ENCODE measurements at regions not wholly inside any gene's neighbourhood (a gene's known extent, or its start where the extent isn't known, plus 50 kb on each side); places are given as distances from the start of the nearest gene placed in this dataset.

DNA sequence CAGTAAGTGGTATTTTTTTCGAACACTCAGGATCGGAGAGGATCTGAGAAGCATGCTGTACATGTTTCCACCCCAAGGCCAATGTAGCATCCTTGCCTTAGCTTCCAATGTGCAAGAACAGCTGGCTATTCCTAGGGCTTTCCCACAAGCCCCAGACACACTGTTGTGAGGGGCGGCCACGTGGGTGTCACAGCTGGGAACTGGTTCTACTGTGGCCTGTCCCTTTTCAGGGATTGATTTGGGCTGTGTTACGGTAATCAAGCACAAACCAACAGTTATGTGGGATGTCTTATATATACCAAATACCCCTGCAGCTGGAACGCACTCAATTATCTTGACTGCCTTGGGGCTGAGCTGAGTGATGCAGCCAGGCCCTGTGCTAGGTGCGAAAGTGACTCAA, 116.3 kb upstream of the CXCR4 start:
- H3K9me3 ChIP-seq (ENCODE audit: control insufficient read depth in 1 of 2, insufficient read depth in 1 of 2, low read length in 2 of 2), result no peaks in the 10 kb centered on the region
- peaks cover 0 to 2% of the 10 kb centered on the region in 2 experiments for H3K27me3 ChIP-seq (ENCODE audit: control insufficient read depth in 1 of 2, insufficient read depth in 2 of 2, low read length in 2 of 2)
- H3K4me3 ChIP-seq (ENCODE audit: low read length), result no peak overlapping the region
- intact Hi-C loops (cut with DNase I, micrococcal nuclease), result no loop called here
- ChIA-PET CTCF (no interaction called here), POLR2A (interaction anchor here (1.0 kb wide), 1 partner anchor 98 kb away, joined by 3 read pairs; no protein-coding TSS in a partner anchor)
- no peak for DNase-seq
- H3K27me3 Mint-ChIP-seq, result no peaks in the 10 kb centered on the region
- TF ChIP-seq, protein P1, sequence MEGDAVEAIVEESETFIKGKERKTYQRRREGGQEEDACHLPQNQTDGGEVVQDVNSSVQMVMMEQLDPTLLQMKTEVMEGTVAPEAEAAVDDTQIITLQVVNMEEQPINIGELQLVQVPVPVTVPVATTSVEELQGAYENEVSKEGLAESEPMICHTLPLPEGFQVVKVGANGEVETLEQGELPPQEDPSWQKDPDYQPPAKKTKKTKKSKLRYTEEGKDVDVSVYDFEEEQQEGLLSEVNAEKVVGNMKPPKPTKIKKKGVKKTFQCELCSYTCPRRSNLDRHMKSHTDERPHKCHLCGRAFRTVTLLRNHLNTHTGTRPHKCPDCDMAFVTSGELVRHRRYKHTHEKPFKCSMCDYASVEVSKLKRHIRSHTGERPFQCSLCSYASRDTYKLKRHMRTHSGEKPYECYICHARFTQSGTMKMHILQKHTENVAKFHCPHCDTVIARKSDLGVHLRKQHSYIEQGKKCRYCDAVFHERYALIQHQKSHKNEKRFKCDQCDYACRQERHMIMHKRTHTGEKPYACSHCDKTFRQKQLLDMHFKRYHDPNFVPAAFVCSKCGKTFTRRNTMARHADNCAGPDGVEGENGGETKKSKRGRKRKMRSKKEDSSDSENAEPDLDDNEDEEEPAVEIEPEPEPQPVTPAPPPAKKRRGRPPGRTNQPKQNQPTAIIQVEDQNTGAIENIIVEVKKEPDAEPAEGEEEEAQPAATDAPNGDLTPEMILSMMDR (IDR thresholded peaks at IDR 0.05), result no peak
- no peaks in the 10 kb centered on the region for H3K36me3 ChIP-seq (ENCODE audit: insufficient read depth, low read length)
- ATAC-seq (ENCODE audit: poor library complexity), result no peak
- no peaks in the 10 kb centered on the region for H3K9me3 Mint-ChIP-seq
- no peak overlapping the region for H3K27ac Mint-ChIP-seq
- no peak overlapping the region for H3K27ac ChIP-seq (ENCODE audit: low read depth in 1 of 2, low read length in 2 of 2)
- H3K4me3 Mint-ChIP-seq, result no peak overlapping the region
- H3K4me1 Mint-ChIP-seq (ENCODE audit: low read depth), result peaks cover 25% of the 10 kb centered on the region
- H3K4me1 ChIP-seq (ENCODE audit: insufficient read depth, low read length), result peaks cover 25% of the 10 kb centered on the region
- H3K36me3 Mint-ChIP-seq (ENCODE audit: low read depth), result no peaks in the 10 kb centered on the region

DNA sequence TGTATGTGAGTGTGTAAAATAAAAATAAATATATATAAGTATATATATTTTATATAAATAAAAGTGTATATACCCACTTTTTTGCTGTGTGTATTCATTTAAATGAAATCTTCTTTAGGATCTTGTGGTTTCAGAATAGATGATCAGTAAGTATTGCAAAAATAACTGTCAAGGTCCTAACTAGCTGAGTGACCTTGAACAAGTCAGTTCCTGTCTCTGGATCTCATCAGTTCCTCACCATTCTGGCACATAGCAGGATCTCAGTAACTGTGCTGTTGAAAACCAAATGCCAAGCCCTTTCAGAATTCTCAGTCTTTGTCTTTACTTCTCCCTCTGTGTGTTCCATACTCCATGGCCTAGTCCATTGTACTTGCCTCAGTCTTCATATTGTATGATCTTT, 115.3 kb upstream of the CXCR4 start:
- H3K4me1 ChIP-seq (ENCODE audit: insufficient read depth, low read length), result peaks cover 15% of the 10 kb centered on the region
- POLR2A ChIA-PET, result no interaction called here
- peaks cover 0 to 2% of the 10 kb centered on the region in 2 experiments for H3K27me3 ChIP-seq (ENCODE audit: control insufficient read depth in 1 of 2, insufficient read depth in 2 of 2, low read length in 2 of 2)
- H3K27me3 Mint-ChIP-seq, result no peaks in the 10 kb centered on the region
- CTCF ChIA-PET, result no interaction called here
- TF ChIP-seq, protein P1 (IDR thresholded peaks at IDR 0.05), result no peak
- ATAC-seq (ENCODE audit: poor library complexity), result no peak
- H3K9me3 Mint-ChIP-seq, result peaks cover 4% of the 10 kb centered on the region
- peaks cover 15% of the 10 kb centered on the region for H3K4me1 Mint-ChIP-seq (ENCODE audit: low read depth)
- H3K27ac ChIP-seq (ENCODE audit: low read depth in 1 of 2, low read length in 2 of 2), result no peak overlapping the region
- H3K4me3 ChIP-seq (ENCODE audit: low read length), result no peak overlapping the region
- H3K36me3 Mint-ChIP-seq (ENCODE audit: low read depth), result no peaks in the 10 kb centered on the region
- no peak overlapping the region for H3K4me3 Mint-ChIP-seq
- intact Hi-C loops (cut with DNase I, micrococcal nuclease), result no loop called here
- DNase-seq, result no peak
- H3K36me3 ChIP-seq (ENCODE audit: insufficient read depth, low read length), result no peaks in the 10 kb centered on the region
- no peak overlapping the region for H3K27ac Mint-ChIP-seq
- no peaks in the 10 kb centered on the region for H3K9me3 ChIP-seq (ENCODE audit: control insufficient read depth in 1 of 2, insufficient read depth in 1 of 2, low read length in 2 of 2)

DNA sequence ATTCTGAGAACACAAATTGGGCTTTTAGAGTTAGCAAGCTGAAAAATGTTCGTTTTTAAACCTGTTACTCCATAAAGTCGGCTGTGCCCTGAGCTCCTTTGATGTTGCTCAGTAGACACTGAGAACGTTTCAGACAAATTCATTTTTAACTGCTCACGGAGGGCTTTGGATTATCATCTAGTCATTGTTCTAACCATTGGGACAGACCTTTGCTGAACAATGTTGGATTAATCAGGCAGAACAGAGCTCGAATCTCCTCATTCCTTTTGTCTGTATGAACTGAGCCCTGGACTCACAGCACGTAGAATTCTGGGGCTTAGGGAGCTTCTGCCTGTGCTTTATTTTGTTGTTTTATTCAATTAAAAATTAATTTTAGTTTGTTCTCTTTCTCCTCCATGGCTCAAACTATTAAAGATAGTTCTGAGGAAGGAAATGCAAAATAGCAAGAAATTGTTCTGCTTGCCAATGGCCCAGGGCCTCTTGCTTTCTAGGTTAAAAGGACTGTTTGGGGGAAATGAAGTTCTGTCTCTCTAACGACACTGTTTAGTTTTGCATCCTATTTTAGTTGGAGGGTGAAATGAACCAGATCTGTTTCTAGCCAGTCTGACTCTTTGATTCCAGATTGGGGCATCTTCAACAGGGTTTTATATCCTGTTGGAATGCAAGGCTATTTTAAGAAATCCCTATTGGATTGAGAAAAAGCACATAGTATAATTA, 114.7 kb upstream of the CXCR4 start:
- Histone ChIP-seq H3K4me1 (ENCODE audit: insufficient read depth, low read length) (peaks cover 8% of the 10 kb centered on the region), H3K27me3 (ENCODE audit: control insufficient read depth in 1 of 2, insufficient read depth in 2 of 2, low read length in 2 of 2) (peaks cover 0 to 2% of the 10 kb centered on the region in 2 experiments), H3K4me3 (ENCODE audit: low read length) (no peak overlapping the region), H3K36me3 (ENCODE audit: insufficient read depth, low read length) (no peaks in the 10 kb centered on the region), H3K9me3 (ENCODE audit: control insufficient read depth in 1 of 2, insufficient read depth in 1 of 2, low read length in 2 of 2) (no peaks in the 10 kb centered on the region), H3K27ac (ENCODE audit: low read depth in 1 of 2, low read length in 2 of 2) (no peak overlapping the region)
- intact Hi-C loops (cut with DNase I, micrococcal nuclease), result no loop called here
- peaks cover 4% of the 10 kb centered on the region for H3K9me3 Mint-ChIP-seq
- no peaks in the 10 kb centered on the region for H3K36me3 Mint-ChIP-seq (ENCODE audit: low read depth)
- no peak overlapping the region for H3K4me3 Mint-ChIP-seq
- TF ChIP-seq, protein P1 (IDR thresholded peaks at IDR 0.05), result no peak
- peaks cover 13% of the 10 kb centered on the region for H3K4me1 Mint-ChIP-seq (ENCODE audit: low read depth)
- DNase-seq (no peak), ATAC-seq (ENCODE audit: poor library complexity) (no peak)
- CTCF ChIA-PET, result no interaction called here
- H3K27ac Mint-ChIP-seq, result no peak overlapping the region
- no peaks in the 10 kb centered on the region for H3K27me3 Mint-ChIP-seq
- POLR2A ChIA-PET, result interaction anchor here (1.3 kb wide), 1 partner anchor 13 kb away, joined by 3 read pairs; no protein-coding TSS in a partner anchor
